HK-2 (cell line): ENCODE measurements at regions not wholly inside any gene's neighbourhood (a gene's known extent, or its start where the extent isn't known, plus 50 kb on each side); places are given as distances from the start of the nearest gene placed in this dataset.

Experiments used
- DNase-seq: peaks from one replicate; pipeline ENCODE4 v3.0.0-alpha.2; 2018; ENCODE audit not compliant: unreplicated experiment

DNA sequence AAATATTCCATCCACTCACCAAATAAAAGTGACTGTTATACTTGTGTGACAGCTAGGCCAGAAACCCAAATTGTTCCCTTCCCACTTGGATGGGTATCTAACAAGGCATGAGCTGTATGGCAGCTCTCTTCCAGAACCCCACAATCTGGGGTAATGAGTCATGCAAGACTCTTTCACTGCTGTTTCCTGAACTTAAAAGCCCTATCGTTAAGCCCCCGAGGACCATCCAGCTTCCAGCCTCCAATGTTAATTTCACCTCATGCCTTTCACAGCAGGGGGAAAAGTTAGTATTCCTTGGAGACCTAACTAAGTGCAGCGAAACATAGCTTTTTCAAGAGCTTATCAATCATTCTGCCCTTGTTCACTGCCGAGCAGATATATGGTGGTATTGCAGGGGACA, 368.6 kb upstream of the HSFY2 start:
- no peak for DNase-seq

DNA sequence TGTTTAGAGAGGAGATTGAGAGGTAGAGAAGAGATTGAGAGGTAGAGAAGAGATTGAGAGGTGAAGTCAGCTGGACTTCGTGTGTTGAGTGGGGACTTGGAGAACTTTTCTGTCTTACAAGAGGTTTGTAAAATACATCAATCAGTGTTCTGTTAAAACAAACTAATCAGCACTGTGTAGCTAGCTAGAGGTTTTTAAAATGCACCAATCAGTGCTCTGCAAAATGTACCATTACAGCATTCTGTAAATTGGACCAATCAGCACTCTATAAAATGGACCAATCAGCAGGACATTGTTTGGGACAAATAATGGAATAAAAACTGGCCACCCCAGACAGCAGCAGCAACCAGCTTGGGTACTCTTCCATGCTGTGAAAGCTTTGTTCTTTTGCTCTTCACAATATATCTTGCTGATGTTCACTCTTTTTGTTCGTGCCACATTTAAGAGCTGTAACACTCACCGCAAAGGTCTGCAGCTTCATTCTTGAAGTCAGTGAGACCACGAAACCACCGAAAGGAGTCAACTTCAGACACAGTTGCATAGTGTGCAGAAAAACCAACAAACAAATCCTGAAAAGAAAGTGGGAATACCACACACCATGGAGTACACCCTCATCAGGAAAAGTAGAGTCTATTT, 366.9 kb upstream of the HSFY2 start:
- no peak for DNase-seq

DNA sequence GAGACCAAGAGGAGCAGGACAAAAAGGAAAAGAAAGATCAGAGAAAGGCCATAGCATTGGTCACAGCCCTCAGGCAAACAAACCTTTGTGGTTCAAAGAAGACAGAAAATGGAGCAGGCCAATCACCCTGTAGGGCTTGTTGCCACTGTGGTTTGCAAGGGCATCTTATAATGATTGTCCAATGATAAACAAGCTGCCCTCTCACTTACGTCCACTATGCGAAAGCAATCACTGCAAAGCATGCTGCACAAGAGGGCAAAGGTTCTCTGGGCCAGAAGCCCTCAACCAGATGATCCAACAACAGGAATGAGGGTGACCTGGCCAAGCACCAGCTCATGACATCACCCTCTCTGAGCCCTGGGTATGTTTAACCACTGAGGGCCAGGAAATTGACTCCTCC, 360.9 kb upstream of the HSFY2 start:
- no peak for DNase-seq

DNA sequence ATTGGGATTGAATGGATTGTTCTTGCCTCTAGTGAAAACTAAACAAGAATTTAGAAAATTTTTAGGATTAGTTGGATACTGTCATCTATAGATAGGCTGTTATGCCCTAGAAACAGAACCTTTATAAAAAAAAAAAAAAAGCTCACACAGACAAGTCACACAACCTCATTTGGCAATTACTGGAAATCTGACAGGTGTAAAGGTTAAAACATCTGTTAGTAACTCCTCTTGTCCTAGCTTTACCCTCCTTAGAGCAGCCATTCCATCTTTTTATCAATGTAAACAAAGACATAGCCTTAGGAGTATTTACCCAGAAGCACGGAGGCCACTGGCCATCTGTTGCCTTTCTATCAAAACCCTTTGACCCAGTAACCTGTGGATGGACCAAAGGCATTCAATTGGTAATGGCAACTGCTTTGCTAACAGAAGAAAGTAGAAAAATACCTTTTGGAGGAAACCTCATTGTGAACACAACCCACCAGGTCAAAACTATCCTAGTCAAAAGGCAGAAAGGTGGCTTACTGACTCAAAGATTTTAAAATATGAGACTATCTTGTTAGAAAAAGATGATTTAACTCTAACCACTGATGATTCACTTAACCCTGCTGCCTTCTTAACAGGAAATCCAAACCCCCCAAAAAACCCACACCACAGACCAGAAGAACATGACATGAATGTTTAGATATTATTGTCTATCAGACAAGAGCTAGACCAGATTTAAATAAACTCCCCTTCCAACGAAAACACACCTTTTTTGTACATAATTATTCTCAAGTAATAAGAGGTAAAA, 357.2 kb upstream of the HSFY2 start:
- no peak for DNase-seq

DNA sequence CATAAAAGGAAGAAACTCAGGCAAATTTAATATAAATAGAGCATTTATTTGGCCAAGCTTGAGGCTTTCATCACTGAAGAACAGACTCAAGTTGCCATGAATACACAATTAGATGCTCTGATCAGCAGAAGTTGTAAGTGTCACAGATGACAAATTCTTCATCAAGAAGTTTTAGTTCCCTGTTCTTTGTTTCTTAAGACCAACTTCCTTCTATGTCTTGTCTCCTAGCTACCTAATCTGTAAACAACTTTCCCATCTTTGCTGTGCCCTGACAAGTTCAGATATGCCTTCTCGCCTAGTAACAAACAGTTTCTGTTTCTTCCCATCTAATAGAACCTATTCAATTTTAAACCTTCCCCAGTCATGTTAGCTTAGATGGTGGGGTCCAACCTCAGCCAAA, 353.4 kb upstream of the HSFY2 start:
- no peak for DNase-seq

DNA sequence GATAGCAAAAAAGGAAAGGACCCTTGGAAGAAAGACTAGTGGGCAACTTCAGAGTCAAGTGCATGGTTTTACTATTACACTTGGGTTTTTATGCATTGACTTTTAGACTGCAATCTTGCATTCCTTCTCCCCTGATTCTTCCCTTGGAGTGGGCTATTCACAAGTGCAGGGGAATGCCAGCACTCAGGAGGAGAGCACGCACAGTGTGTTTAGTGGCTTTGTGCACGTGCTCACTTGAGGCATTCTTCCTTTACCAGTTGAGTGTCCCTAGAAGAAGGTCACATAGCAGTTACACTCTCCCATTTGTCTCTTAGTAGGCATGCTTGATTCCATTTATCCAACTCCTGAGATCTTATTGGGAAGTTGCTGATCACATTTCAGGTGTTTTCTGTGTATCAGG, 351.1 kb upstream of the HSFY2 start:
- DNase-seq = no peak

DNA sequence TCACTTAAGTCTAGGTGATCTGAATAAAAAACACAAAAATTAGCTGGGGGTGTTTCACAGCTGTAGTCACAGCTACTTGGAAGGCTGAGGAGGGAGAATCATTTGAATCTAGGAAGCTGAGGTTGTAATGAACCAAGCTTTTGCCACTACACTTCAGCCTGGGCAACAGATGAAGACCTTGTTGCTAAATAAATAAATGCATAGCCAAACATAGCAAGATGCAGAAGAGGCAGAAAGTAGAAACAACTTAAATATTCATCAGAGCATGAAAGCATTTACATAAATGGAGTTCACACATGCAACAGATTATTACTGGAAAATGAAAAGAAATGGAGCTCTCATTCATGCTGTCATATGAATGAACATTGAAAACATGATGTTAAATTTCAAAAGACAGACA, 348.9 kb upstream of the HSFY2 start:
- no peak for DNase-seq

DNA sequence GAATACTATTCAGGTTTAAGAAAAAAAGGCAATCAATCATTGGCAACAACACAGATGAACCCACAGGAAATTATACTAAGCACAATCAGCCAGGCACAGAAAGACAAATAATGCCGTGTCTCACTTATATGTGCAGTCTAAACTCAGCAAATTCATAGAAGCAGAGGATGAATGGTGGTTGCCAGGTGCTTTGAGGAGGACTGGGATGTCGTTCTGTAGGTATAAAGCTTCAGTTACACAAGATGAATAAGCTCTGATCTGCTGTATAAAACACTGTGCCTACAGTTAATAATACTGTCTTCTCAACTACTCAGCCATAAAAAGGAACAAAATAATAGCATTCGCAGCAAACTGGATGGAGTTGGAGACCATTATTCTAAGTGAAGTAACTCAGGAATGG, 324.8 kb upstream of the HSFY2 start:
- DNase-seq = no peak

DNA sequence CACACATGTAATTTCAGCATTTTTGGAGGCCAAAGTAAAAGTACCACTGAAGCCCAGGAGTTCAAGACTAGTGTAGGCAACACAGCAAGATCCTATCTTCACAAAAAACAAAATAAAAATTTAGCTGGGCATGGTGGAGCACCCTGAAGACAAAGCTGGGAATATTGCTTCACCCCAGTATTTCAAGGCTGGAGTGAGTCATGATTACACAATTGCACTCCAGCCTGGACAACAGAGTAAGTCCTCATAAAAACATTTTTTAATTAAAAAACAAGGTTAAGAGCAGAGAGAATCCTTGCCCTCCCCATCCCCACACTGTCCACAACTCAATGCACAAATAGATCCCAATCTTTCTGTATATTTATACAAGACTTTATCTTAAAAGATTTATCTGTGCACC, 321.9 kb upstream of the HSFY2 start:
- DNase-seq = no peak

DNA sequence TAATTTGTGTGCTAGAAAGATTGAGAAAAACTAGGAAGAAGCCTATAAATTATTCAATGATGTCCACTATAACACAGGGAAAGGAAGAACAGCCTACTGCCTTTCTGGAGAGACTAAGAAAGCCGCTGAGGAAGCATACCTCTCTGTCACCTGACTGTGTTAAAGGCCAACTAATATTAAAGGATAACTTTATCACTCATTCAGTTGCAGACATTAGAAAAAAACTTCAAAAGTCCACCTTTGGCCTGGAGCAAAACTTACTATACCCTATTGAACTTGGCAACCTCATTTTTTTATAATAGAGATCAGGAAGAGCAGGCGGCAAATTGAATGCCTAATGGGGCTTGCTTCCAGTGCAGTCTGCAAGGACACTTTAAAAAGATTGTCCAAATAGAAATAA, 309.5 kb upstream of the HSFY2 start:
- DNase-seq = no peak

DNA sequence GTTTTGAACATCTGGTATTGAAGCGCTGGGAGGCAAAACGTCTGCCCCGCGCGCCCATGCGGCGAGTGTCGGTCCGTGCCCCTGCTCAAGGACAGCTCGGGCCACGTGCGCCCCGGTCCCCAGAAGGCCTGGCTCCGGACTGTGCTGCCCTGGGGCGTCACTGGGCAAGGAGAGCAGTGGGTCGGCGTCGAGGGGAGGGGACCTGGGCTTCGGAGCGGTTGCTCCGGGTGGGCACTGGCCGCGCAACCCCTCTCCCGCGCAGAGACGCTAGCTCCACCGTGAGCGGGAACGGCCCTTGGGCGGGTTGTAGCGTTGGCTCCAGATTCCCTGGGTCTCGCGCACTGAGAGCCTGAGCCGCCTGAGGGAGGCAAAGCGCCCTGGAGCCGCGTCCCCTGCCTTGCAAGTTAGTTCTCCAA, 304.2 kb upstream of the HSFY2 start:
- no peak for DNase-seq

DNA sequence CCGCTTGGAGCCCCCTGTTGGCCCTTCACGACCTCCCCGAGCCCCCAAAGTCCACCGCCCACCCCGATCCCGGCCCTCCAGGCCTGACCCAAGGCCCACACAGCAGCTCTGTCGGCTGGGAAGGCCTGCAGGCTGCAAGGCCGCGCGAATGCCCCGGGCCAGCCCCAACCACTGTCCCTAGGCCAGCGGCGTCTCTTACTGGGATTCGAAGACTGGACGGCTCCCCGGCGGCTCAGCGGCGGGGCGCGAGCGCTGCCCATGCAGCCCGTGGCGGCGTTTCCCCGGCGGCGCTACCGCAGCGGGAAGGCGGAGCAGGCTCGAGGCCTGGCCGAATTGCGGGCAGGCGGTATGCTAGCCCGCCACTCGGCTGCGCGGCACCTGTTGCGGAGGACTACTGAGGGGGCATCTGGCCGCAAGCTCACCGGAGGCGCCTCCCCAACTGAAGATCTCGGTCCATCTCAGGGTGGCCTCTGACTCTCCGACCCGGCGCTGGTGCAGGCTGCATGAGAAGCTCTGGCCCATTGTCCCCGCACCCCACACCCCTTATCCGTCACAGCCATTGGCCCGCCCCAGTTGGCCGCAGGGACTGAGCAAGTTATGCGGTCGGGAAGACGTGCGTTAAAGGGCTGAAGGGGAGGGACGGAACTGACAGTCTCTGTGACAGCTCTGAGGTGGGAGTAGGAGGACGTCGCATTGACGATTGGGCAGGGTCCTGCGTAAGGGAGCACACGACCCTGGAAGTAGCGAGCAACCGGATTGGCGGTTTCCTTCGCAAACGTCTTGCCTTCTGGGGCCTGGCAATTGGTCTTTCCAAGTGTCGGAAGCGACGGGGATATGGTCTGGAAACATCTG, 303.5 kb upstream of the HSFY2 start:
- DNase-seq = peak; percentile 0

DNA sequence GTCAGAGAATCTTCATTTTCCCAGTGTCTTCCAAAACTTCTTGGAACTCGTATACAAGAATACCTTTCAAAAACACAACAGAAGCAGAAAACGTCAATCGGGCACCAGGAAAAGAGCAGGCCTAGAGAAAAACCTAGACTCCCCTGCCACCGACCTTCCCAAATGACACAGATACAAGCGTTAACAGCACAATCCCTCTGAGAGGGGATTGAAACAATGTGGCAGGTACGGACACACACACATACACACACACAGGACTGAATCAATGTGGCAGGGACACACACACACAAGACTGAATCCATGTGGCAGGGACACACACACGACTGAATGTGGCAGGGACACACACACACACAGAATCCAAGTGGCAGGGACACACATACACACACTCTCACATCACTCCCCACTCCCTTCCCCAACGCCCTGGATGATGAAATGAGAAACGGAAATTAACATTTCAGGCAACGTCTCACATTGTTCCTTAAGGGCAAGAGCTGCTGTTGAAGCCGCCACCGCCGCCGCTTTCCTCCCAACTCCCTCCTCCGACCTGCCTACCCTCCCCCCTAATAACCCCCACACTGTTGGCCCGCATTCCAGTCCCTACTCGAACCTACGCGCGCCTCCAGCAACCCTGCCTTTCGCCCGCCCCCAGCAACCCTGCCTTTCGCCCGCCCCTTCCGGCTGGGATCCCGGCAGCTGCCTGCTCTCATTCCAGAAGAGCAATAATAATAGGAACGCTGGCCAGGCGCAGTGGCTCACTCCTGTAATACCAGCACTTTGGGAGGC, 302.1 kb upstream of the HSFY2 start:
- DNase-seq = peak; percentile 3

DNA sequence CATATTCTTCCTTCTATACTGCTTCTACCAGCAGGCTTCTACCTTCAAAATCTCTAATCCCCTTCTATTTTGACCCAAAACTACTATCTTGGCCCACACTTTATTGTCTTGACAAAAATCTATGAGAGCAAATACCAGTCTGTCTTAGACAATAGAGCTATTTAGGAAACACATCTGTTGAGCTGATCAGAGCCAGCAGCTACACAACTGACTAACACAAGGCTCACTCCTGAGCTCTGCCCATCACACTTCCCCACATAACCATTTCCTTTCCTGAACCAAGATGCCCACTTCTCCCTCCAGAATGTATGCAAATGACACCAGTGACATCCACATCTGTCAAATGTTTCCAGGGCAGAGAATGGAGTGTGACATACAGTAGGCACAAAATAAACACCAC, 293.9 kb upstream of the HSFY2 start:
- no peak for DNase-seq

DNA sequence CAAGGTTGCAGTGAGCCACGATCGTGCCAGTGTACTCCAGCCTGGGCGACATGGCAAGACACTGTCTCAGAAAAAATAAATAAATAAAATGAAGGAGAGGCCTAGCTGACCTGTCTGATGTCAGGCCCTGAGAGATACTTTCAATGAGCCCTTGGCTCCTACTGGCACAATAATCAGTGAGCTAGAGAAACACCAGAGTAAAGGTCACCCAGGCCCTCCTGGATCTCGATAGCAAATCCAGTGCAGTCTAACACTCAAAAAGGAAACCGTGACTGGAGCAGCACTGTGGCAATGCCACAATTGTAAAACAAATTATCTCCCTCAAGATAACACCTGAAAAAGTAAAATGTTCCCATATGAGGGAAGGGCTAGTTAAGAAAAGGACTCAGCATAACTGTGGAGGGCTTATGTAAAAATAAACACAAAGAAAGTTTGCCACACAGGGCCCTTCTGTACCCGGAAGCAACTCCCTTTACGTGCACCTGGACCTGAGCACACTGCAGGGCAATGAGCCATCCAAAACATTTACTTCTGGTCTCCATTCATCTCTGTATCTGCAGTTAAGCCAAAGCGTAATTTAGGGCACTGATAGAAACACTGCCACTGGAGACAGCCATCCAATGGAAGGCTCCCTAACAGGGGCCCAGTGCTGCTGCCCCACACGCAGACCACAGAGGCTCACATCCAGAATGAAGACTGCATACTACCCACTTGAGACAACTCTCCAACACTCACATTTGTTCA, 293.1 kb upstream of the HSFY2 start:
- no peak for DNase-seq

DNA sequence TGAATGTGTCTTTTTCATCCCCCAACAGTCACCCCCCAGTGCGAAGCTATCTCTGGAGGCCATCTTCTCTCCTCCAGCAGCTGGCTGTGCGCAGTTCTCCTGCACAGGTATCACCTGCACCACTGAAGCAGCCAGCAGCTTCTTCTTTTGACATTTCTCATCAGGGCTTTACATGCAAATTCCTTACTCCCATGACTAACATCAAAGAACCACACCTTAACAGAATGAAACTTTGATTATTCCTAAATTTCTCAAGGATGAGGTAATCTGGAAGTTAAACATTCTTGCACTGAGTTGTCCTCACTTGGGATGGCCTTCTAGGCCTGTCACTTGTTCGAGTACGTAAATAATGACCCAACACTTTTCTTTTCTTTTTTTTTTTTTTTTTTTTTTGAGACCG, 291.6 kb upstream of the HSFY2 start:
- DNase-seq = no peak

DNA sequence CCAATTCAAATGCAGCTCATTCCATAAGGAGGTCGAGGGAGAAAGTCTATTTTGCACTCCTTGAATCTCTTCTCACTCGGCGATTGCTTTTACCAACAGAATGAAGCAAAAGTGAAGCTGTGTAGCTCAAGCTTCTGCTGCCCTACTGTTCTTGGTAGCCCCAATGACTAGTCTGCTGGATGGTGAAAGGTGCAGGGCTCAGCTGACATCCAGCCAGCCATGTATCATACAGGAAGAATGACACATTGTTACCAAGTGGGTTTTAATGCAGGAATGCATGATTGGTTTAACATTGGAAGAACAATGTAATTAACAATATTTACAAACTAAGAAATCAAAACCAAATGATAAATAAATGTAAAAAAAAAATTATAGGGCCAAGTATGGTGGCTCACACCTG, 286.2 kb upstream of the HSFY2 start:
- no peak for DNase-seq

DNA sequence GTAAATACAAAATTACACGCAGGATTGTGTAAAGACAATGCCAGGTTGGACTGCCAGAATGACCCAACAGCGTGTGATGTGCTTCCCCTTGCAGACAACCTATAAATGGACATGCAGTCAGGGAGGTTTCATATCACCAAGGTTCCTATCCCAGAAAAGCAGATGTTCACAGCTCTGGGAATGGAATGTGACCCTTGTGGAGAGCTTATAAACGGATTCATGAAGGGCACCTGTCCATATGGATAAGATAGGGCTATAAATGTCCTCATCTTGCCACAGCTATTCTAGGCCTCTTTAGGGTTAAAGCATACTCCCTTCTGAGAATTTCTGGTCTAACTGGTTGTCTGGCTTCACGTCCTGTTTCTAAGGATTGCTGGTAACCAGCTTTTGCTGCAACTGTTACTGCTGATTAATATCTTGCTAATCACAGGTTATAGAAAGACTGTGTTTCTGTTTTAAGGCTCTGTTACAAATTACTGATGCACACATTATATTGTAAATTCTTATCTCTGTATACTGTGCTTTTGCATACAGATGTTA, 285.4 kb upstream of the HSFY2 start:
- no peak for DNase-seq

DNA sequence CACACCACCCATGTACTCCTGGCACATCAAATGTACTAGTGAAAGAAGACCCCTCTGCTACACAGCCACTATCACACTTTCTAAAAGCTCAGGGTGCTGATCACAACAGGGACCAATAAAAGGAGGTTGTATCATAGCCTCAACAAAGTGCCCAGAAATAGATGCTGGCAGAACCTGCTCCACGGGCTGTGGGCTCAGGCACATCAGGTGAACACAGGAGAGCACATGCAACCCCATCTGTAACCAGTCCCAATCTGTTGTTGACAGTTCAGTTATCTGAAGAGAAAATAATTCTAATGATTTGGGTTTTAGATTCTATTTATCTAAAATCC, 282.6 kb upstream of the HSFY2 start:
- no peak for DNase-seq

DNA sequence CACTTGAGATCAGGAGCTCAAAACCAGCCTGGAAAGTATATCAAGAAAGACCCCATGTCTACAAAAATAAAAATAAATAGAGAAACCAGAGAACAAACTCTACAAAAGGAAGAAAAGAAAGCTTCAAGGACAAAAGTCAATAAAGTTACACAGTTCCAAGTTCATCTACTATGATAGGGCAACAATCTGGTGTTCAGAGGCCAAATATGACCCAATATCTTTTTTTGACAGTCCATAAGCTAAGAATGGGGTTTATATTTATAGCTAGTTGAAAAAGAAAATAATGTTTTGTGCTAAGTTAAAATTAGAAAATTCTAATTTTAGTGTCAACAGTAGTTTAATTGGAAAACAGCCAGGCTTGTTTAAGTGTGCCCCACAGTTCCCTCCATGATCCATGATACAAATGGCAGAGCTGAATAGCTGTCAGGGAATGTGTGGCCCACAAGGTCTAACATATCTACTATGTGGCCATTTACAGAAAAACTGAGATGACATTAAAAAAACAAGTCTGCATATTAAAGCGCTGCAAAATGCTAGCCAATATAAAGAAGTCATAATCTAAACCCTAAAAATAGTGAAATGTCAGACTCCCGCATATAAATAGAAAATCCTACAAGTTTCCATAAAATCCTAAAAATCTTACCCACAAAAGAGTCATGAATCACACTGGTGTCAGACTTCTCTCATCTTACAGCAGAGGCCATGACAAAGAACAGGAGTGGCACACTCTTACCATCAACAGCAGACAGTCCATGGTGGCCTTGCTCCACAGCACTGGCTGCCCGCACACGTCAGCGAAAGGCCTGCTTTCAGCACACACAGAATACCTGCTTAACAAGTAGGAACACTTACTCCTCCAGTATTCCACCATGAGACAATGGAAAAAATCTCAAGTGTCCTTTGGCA, 281.9 kb upstream of the HSFY2 start:
- DNase-seq = no peak
